SK-N-SH (cell line): ENCODE measurements at regions not wholly inside any gene's neighbourhood (a gene's known extent, or its start where the extent isn't known, plus 50 kb on each side); places are given as distances from the start of the nearest gene placed in this dataset.

Experiments used
- CTCF ChIP-seq: fragments of 200-600 bp; sonication (generic); IDR thresholded peaks from 2 replicates; pipeline ENCODE4 v1.6.1; 2017; ENCODE audit warnings: antibody characterized with exemption, mild to moderate bottlenecking, moderate library complexity
- EP300 ChIP-seq, 2 experiments: IDR thresholded peaks; 2 replicates each; pipeline versions ENCODE4 v1.4.0 to v1.6.1; 2012; ENCODE audit warnings: borderline replicate concordance in 1 of 2, low read depth in 1 of 2, low read length in 1 of 2
- FOSL2 ChIP-seq: IDR thresholded peaks from 2 replicates; pipeline ENCODE4 v1.4.0; 2012; ENCODE audit warnings: low read depth, mild to moderate bottlenecking, moderate library complexity, borderline replicate concordance
- GABPA ChIP-seq: IDR thresholded peaks from 2 replicates; pipeline ENCODE4 v1.4.0; 2012; ENCODE audit warnings: low read depth, mild to moderate bottlenecking
- MXI1 ChIP-seq: IDR thresholded peaks from 2 replicates; pipeline ENCODE4 v1.6.1; 2012; ENCODE audit warnings: mild to moderate bottlenecking, low read depth, low read length, improper control_type of control experiment
- NFIC ChIP-seq: IDR thresholded peaks from 2 replicates; pipeline ENCODE4 v1.4.0; 2012; ENCODE audit warnings: borderline replicate concordance
- PBX3 ChIP-seq: IDR thresholded peaks from 2 replicates; pipeline ENCODE4; 2012
- POLR2AphosphoS5 ChIP-seq: IDR thresholded peaks from 2 replicates; pipeline ENCODE4 v1.6.1; 2012; ENCODE audit warnings: low read depth, low read length
- REST ChIP-seq: IDR thresholded peaks from 2 replicates; pipeline ENCODE4 v1.6.1; 2012; ENCODE audit warnings: mild to moderate bottlenecking, low read depth, low read length, moderate library complexity

- no peak for TF ChIP-seq NFIC
- no peak for TF ChIP-seq POLR2AphosphoS5
- TF ChIP-seq GABPA = no peak
- TF ChIP-seq MXI1 = no peak
- no peak for TF ChIP-seq CTCF
- TF ChIP-seq FOSL2 = peak; percentile 24; the same call in 1 of the 2 replicates
- TF ChIP-seq REST = no peak
- no peak for TF ChIP-seq EP300 (IDR thresholded peaks at IDR 0.05; ENCODE audit: borderline replicate concordance in 1 of 2, low read depth in 1 of 2, low read length in 1 of 2)
- TF ChIP-seq PBX3 = no peak
Measured at GRCh38 chr4:26181616-26182015, 139.2 kb upstream of the RBPJ start.
